ENCODE measurements at regions not wholly inside any gene's neighbourhood (a gene's known extent, or its start where the extent isn't known, plus 50 kb on each side); places are given as distances from the start of the nearest gene placed in this dataset.

DNA sequence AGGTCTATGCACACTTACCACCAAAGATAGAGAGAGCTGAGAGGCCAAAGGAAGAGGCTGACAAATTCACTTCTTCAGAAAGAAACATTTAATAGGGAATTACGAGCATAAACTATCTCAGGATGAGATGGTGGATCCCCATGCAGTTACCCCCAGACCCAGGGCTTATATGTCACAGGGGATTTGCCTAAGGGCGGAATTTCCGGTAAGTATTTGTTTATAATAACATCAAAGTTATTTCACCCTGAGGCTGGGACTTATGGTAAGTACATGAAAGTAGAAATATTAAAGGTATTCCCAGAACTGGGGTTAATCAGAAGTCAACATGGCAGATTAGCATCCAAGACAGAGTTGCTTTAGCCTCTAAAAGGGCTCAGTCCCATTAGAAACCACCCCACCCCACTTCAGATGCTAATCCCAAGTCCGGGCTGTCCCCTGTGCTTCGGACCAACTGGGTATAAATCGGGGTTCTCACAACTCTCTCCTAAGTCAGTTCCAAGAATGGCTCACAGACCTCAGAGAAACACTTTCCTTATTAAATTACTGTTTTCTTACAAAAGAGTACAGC, 247.4 kb upstream of the ZP4 start:
- TF ChIP-seq, protein P1, sequence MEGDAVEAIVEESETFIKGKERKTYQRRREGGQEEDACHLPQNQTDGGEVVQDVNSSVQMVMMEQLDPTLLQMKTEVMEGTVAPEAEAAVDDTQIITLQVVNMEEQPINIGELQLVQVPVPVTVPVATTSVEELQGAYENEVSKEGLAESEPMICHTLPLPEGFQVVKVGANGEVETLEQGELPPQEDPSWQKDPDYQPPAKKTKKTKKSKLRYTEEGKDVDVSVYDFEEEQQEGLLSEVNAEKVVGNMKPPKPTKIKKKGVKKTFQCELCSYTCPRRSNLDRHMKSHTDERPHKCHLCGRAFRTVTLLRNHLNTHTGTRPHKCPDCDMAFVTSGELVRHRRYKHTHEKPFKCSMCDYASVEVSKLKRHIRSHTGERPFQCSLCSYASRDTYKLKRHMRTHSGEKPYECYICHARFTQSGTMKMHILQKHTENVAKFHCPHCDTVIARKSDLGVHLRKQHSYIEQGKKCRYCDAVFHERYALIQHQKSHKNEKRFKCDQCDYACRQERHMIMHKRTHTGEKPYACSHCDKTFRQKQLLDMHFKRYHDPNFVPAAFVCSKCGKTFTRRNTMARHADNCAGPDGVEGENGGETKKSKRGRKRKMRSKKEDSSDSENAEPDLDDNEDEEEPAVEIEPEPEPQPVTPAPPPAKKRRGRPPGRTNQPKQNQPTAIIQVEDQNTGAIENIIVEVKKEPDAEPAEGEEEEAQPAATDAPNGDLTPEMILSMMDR (IDR thresholded peaks at IDR 0.05): no peak
- no peak for TF ChIP-seq POLR2A (IDR thresholded peaks at IDR 0.05)

Data from adrenal gland (tissue), 5 donors.